ENCODE measurements at regions not wholly inside any gene's neighbourhood (a gene's known extent, or its start where the extent isn't known, plus 50 kb on each side); places are given as distances from the start of the nearest gene placed in this dataset.

GRCh38 chr1:118390955-118391354, 205.9 kb upstream of the SPAG17 start:
- TF ChIP-seq CTCF (IDR thresholded peaks at IDR 0.05; ENCODE audit: borderline replicate concordance, extremely low read depth, low read length, poor library complexity, severe bottlenecking) (no peak), EZH2 (IDR thresholded peaks at IDR 0.05; ENCODE audit: borderline replicate concordance, low read depth, low read length, severe bottlenecking) (no peak)

Measured in DND-41 (cell line).